Prostate gland (tissue), 2 donors: ENCODE measurements at regions not wholly inside any gene's neighbourhood (a gene's known extent, or its start where the extent isn't known, plus 50 kb on each side); places are given as distances from the start of the nearest gene placed in this dataset.

Source experiments
- DNase-seq: peaks from one replicate; pipeline ENCODE4 v3.0.0-alpha.2; 2019; ENCODE audit warnings: low spot score
- H3K27ac ChIP-seq, 2 donors: fragments of 200-600 bp; sonication (generic); 2 replicates each; pipeline ENCODE4 v1.5.1; 2017 to 2019
- H3K27me3 ChIP-seq: fragments of 200-600 bp; sonication (generic); replicated peaks from 2 replicates; pipeline ENCODE4 v1.5.1; 2019; ENCODE audit not compliant: insufficient read depth
- H3K36me3 ChIP-seq, 2 donors: fragments of 200-600 bp; sonication (generic); 1 replicate in 1 of 2; 2 replicates in 1 of 2; pipeline versions ENCODE4 v1.5.1 to v1.8.1; 2017 to 2019
- H3K4me1 ChIP-seq: fragments of 200-600 bp; sonication (generic); replicated peaks from 2 replicates; pipeline ENCODE4 v1.5.1; 2019
- H3K4me3 ChIP-seq, 2 donors: fragments of 200-600 bp; sonication (generic); 2 replicates each; pipeline ENCODE4 v1.5.1; 2017 to 2019
- H3K9me3 ChIP-seq: fragments of 200-600 bp; sonication (generic); 2 replicates; pipeline ENCODE4 v1.5.1; 2017
- POLR2A ChIP-seq: fragments of 450-650 bp; IDR thresholded peaks from one replicate; pipeline ENCODE4 v1.6.1; 2016; ENCODE audit warnings: antibody characterized with exemption, mild to moderate bottlenecking
- POLR2AphosphoS5 ChIP-seq: sonication (generic); formaldehyde crosslinking; IDR thresholded peaks from one replicate; pipeline ENCODE4 v1.6.1; 2017; ENCODE audit warnings: antibody characterized with exemption
- WGBS: methylation state at CpG from one replicate; pipeline ENCODE4 v1.1.5; 2018; 5-methylcytosine and 5-hydroxymethylcytosine counted together
- intact Hi-C: fragments of 100-400 bp; cut with DNase I; formaldehyde crosslinking; loops from one replicate; pipeline ENCODE4 v1.14.2; 2022
- TF ChIP-seq, protein P1 (sequence below), 4 experiments: fragments of 200-600 bp in 2 of 4; fragments of 450-650 bp in 2 of 4; sonication (generic) in 2 of 4; IDR thresholded peaks; 1 replicate in 3 of 4; 2 replicates in 1 of 4; pipeline ENCODE4 v1.5.1; 2016 to 2019; ENCODE audit warnings: antibody characterized with exemption in 4 of 4, mild to moderate bottlenecking in 2 of 4, moderate library complexity in 2 of 4

DNA sequence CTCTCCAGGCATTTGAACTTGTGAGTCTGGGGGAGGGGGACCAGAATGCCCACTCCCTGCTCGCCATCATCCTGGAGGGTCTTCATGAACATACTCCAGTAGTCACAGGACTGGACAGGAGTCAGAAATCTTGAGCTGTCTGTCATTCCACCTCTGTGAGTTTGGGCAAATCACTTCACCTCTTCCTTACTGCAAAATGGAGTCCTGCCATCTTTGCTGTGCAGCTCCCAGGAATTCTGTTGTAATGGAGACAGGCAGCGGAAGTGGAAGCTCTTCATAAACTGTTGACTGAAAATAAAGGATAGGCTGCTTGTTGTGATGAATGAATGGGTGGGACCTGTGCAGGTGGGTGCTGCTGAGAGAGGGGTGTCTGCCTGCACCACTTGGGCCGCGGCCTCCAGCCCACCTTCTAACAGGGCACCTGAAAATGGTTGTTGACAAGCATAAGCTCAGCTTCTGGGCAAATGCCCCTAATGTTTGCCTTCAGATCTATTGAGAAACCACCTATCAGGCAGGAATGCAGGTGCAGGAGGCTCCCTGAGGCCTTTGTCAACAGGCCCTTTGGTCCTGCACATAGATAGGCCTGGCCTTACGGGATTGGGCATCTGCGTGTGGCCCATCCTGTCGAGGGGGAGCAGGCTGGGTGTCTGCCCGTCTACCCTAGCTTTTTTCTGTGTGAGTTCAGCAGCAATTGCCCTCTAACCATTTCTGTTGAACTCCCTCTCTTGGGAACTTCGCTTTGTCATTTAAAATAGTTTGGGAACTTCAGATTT is 321.0 kb downstream of the RPS6KC1 start:
- TF ChIP-seq, protein P1, sequence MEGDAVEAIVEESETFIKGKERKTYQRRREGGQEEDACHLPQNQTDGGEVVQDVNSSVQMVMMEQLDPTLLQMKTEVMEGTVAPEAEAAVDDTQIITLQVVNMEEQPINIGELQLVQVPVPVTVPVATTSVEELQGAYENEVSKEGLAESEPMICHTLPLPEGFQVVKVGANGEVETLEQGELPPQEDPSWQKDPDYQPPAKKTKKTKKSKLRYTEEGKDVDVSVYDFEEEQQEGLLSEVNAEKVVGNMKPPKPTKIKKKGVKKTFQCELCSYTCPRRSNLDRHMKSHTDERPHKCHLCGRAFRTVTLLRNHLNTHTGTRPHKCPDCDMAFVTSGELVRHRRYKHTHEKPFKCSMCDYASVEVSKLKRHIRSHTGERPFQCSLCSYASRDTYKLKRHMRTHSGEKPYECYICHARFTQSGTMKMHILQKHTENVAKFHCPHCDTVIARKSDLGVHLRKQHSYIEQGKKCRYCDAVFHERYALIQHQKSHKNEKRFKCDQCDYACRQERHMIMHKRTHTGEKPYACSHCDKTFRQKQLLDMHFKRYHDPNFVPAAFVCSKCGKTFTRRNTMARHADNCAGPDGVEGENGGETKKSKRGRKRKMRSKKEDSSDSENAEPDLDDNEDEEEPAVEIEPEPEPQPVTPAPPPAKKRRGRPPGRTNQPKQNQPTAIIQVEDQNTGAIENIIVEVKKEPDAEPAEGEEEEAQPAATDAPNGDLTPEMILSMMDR (IDR thresholded peaks at IDR 0.05): no peak
- no peak for TF ChIP-seq POLR2AphosphoS5
- TF ChIP-seq POLR2A: no peak
- no peak overlapping the region for H3K27ac ChIP-seq
- H3K27me3 ChIP-seq: no peaks in the 10 kb centered on the region
- H3K4me1 ChIP-seq: no peaks in the 10 kb centered on the region
- DNase-seq: no peak
- intact Hi-C loops: no loop called here
- H3K36me3 ChIP-seq: no peaks in the 10 kb centered on the region
- 86% methylated on average over 9 of the region's 9 CpGs for WGBS
- no peak overlapping the region for H3K4me3 ChIP-seq
- H3K9me3 ChIP-seq: no peaks in the 10 kb centered on the region

DNA sequence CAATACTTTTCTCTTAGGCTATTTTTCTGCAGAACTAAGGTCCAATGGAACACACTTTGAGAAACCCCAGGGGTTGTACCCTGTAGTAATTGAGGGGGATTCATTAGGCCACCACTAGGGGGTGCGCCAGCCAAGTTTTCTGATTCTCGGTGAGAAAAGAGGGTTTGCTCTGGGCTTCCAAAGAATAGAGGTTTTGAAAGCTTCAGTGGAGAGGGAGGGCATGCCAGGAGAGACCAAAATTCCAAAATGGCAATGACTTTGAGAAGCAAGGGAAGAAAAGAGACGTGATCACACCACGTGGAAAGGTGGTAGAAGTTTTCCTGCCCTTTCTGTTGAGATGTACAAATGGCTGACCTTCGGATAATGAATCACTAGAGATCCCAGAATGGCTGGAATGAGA is 323.3 kb downstream of the RPS6KC1 start:
- Histone ChIP-seq H3K4me3 (no peak overlapping the region), H3K9me3 (no peaks in the 10 kb centered on the region), H3K36me3 (no peaks in the 10 kb centered on the region), H3K27me3 (no peaks in the 10 kb centered on the region), H3K27ac (no peak overlapping the region), H3K4me1 (no peaks in the 10 kb centered on the region)
- WGBS: 32% methylated on average over 5 of the region's 5 CpGs
- TF ChIP-seq POLR2A (no peak), POLR2AphosphoS5 (no peak)
- TF ChIP-seq, protein P1 (IDR thresholded peaks at IDR 0.05): peak; percentile 41 to 74 (median 60)
- intact Hi-C loops: loop anchor here (2.0 kb wide), 1 partner anchor 750 kb away; no protein-coding TSS in a partner anchor
- DNase-seq: no peak

DNA sequence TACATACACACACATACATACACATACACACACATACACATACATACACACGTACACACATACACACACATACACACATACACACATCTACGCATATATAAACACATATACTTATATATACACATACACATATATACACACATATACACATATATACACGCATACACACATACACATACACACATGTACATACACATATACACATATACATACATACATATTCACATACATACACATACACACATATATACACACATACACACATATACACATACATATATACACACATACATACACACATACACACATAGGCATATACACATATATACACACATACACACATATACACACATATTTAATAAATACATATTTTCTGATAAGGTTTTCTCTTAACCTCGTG is 324.0 kb downstream of the RPS6KC1 start:
- Histone ChIP-seq H3K36me3 (no peaks in the 10 kb centered on the region), H3K4me3 (no peak overlapping the region), H3K4me1 (no peaks in the 10 kb centered on the region), H3K27ac (no peak overlapping the region), H3K27me3 (no peaks in the 10 kb centered on the region), H3K9me3 (no peaks in the 10 kb centered on the region)
- 95% methylated on average over 4 of the region's 4 CpGs for WGBS
- no peak for TF ChIP-seq POLR2AphosphoS5
- TF ChIP-seq POLR2A: no peak
- TF ChIP-seq, protein P1 (IDR thresholded peaks at IDR 0.05): no peak
- no peak for DNase-seq
- intact Hi-C loops: loop anchor here (2.0 kb wide), 1 partner anchor 750 kb away; no protein-coding TSS in a partner anchor

DNA sequence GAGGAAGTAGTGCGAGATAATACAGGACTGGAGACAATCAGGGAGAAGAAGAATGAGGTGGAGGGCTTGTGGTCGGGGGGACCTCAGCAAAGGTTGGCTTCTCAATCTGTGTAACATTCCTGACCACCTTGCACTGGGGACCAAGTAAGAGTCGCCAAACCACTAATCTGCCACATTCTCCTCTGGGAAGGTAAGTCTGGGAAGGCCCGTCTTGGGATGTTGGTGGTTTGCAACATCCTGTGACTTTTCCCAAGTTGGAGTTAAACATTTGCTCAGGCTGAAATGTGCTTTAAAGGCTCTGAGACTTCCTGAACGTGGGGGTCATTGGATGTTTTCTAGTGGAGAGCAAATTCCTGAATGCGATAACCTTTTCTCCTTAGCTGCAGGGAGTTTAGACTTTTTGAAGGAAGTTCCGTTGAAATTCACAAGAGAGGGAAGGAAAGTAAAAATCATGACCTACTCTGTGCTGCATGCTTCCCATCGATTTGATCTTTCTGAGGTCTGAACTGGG is 325.9 kb downstream of the RPS6KC1 start:
- intact Hi-C loops: no loop called here
- no peaks in the 10 kb centered on the region for H3K27me3 ChIP-seq
- no peaks in the 10 kb centered on the region for H3K4me1 ChIP-seq
- H3K9me3 ChIP-seq: no peaks in the 10 kb centered on the region
- 69% methylated on average over 8 of the region's 8 CpGs for WGBS
- H3K4me3 ChIP-seq: no peak overlapping the region
- no peak for DNase-seq
- no peak overlapping the region for H3K27ac ChIP-seq
- no peaks in the 10 kb centered on the region for H3K36me3 ChIP-seq
- TF ChIP-seq POLR2A (no peak), POLR2AphosphoS5 (no peak)
- TF ChIP-seq, protein P1 (IDR thresholded peaks at IDR 0.05): no peak

DNA sequence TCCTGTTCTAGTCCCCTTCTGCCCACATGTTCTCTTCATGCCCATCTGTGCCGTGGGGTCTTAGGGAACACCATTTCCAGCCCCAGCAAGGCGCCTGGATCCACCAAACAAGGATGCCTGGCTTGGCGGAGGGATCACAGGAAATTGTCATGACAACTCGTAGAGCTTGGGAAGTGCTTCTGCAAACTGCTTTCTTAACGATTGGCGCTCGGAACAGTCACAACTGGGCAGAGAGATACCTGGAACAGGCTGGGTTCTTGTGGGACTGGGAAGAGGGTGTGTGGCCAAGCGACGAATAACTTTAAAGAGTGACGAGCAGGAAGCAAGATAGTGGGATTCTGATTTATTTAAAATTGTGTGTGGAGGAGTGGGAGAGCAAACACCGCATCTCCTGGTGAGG is 329.8 kb downstream of the RPS6KC1 start:
- H3K4me1 ChIP-seq: no peaks in the 10 kb centered on the region
- H3K9me3 ChIP-seq: no peaks in the 10 kb centered on the region
- whole genome bisulfite sequencing: 80% methylated on average over 11 of the region's 11 CpGs
- no peaks in the 10 kb centered on the region for H3K36me3 ChIP-seq
- intact Hi-C loops: no loop called here
- no peak for DNase-seq
- H3K27ac ChIP-seq: no peak overlapping the region
- H3K27me3 ChIP-seq: no peaks in the 10 kb centered on the region
- no peak for TF ChIP-seq POLR2A
- TF ChIP-seq POLR2AphosphoS5: no peak
- TF ChIP-seq, protein P1 (IDR thresholded peaks at IDR 0.05): no peak
- no peak overlapping the region for H3K4me3 ChIP-seq
